ENCODE measurements at regions not wholly inside any gene's neighbourhood (a gene's known extent, or its start where the extent isn't known, plus 50 kb on each side); places are given as distances from the start of the nearest gene placed in this dataset.
A peak's percentile ranks its signal among the peaks of the same experiment; 100 is the strongest.

DNA sequence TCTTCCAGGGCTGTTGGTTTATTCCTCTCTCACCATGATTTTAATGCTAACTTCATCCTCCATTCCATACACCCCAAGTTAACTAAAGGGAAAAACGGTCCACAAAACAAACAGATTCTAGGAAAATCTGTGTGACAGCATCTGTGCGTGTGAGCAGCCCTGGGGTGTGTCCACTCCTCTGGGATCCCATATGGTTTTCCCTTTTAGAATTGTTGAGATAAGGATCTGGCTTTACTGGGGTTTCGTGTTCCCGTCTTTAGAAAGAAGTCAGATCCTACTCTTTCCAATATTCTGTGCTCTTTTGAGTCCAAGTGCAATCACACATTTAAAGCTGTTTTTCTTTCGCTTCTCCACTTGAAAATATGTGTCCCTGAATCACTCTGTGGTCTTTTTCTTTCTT lies 257.1 kb downstream of the KLF6 start:
- DNase-seq = no peak
- in situ Hi-C loops (cut with MboI; ENCODE audit: low pct_ligation_motif_present in 1 of 4, low pct_unique_long_range_greater_than_20kb in 1 of 4, low sequenced_read_pairs in 3 of 4) = no loop called here
- TF ChIP-seq EP300 (IDR thresholded peaks at IDR 0.05; ENCODE audit: low read depth) = no peak
- no peak for TF ChIP-seq POLR2AphosphoS5 (IDR thresholded peaks at IDR 0.05)
- TF ChIP-seq, protein P1, sequence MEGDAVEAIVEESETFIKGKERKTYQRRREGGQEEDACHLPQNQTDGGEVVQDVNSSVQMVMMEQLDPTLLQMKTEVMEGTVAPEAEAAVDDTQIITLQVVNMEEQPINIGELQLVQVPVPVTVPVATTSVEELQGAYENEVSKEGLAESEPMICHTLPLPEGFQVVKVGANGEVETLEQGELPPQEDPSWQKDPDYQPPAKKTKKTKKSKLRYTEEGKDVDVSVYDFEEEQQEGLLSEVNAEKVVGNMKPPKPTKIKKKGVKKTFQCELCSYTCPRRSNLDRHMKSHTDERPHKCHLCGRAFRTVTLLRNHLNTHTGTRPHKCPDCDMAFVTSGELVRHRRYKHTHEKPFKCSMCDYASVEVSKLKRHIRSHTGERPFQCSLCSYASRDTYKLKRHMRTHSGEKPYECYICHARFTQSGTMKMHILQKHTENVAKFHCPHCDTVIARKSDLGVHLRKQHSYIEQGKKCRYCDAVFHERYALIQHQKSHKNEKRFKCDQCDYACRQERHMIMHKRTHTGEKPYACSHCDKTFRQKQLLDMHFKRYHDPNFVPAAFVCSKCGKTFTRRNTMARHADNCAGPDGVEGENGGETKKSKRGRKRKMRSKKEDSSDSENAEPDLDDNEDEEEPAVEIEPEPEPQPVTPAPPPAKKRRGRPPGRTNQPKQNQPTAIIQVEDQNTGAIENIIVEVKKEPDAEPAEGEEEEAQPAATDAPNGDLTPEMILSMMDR (IDR thresholded peaks at IDR 0.05) = no peak
- TF ChIP-seq POLR2A (IDR thresholded peaks at IDR 0.05) = no peak
- peak overlapping the region; percentile 60 to 74 (median 61) for H3K27ac ChIP-seq
- H3K4me1 ChIP-seq = peaks cover 0 to 29% (median 10%) of the 10 kb centered on the region in 4 donors
- 81 to 93% methylated on average over 4 to 5 of the region's 5 CpGs for WGBS, 2 donors (ENCODE audit: low coverage in 1 of 2)
- H3K4me3 ChIP-seq = no peak overlapping the region
- H3K36me3 ChIP-seq = no peaks in the 10 kb centered on the region
- intact Hi-C loops (cut with DNase I; ENCODE audit: low total_unique reads) = no loop called here
- H3K27me3 ChIP-seq = no peaks in the 10 kb centered on the region
- no peaks in the 10 kb centered on the region for H3K9me3 ChIP-seq

DNA sequence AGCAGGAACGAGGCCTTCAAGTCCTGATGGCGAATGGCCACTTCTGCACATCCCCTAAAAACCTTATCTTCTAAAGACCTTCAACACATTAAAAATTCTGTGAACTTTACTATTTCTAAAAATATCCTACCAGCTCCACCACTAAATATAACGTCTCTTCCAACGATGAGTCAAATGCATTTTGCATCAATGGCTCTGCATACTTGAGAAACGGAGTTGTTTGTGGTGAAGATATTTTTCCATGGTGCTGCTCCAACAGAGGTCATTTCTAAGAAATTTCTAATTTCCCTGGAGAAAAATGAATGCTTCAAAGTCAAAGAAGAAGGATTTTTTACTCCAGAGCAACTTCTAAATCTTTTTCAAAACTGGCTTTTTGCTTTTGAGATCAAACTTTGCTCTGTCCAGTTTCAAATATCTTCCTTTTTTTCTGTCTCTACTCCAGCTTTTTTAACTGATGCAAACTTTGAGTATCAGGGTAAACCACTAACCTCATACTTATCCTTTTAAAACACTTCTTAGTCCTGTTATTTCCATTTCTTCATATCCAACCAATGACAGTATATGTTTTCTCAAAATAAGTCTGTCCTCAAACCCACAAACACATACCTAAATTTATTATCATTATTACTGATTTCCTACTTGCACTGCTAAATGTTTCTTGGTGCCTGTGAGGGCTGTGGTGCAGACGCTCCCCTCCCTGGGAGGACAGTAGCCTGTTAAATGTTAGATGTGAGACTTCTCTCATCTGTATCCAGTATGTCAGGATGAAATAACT lies 258.1 kb downstream of the KLF6 start:
- H3K27me3 ChIP-seq = no peaks in the 10 kb centered on the region
- in situ Hi-C loops (cut with MboI; ENCODE audit: low pct_ligation_motif_present in 1 of 4, low pct_unique_long_range_greater_than_20kb in 1 of 4, low sequenced_read_pairs in 3 of 4) = no loop called here
- intact Hi-C loops (cut with DNase I; ENCODE audit: low total_unique reads) = no loop called here
- H3K4me1 ChIP-seq = peaks cover 0 to 29% (median 10%) of the 10 kb centered on the region in 4 donors
- no peak overlapping the region for H3K4me3 ChIP-seq
- DNase-seq = no peak
- TF ChIP-seq, protein P1 (IDR thresholded peaks at IDR 0.05) = no peak
- no peak for TF ChIP-seq EP300 (IDR thresholded peaks at IDR 0.05; ENCODE audit: low read depth)
- TF ChIP-seq POLR2AphosphoS5 (IDR thresholded peaks at IDR 0.05) = peak in 2 of 3 donors; percentile 13 to 18
- no peaks in the 10 kb centered on the region for H3K36me3 ChIP-seq
- WGBS, 2 donors (ENCODE audit: low coverage in 1 of 2) = 51 to 63% methylated on average over 6 of the region's 6 CpGs
- peak overlapping the region; percentile 60 to 74 (median 66) for H3K27ac ChIP-seq
- H3K9me3 ChIP-seq = no peaks in the 10 kb centered on the region

DNA sequence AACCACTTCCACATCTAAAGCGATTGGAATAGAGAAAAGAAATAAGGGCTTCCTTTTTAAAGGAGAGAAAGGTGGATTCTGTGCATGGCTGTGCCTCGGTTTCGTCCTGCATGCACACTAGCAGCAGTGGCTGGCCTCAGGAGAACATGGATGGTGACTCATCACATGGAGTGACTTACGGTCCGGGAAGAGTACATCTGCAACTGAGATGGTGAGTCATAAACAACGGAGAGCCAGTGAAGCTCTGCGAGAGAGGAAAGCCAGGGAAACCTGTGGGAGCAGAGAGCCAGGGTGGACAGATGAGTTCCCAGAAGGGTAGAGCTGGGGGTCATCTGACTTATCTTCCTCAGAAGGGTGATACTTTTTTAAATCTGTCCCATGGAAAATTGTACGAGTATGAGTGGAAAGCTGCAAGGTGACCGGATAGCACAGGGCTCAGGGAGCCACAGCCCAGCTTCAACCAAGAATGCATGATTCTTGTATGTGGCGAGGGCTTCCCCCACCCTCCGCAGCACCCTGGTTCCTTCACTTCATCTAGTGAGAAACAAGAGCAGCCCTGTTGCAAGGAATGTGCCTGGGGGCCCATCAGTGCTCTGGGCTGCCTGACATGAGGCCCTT lies 259.1 kb downstream of the KLF6 start:
- Histone ChIP-seq H3K27ac (peak overlapping the region; percentile 60 to 74 (median 66)), H3K4me3 (no peak overlapping the region), H3K27me3 (no peaks in the 10 kb centered on the region), H3K36me3 (no peaks in the 10 kb centered on the region), H3K9me3 (no peaks in the 10 kb centered on the region), H3K4me1 (peaks cover 0 to 29% (median 10%) of the 10 kb centered on the region in 4 donors)
- TF ChIP-seq EP300 (IDR thresholded peaks at IDR 0.05; ENCODE audit: low read depth) = peak; percentile 29
- TF ChIP-seq, protein P1 (IDR thresholded peaks at IDR 0.05) = no peak
- TF ChIP-seq POLR2AphosphoS5 (IDR thresholded peaks at IDR 0.05) = peak; percentile 52 to 65 (median 55)
- 75 to 79% methylated on average over 6 to 11 of the region's 11 CpGs for WGBS, 2 donors (ENCODE audit: low coverage in 1 of 2)
- in situ Hi-C loops (cut with MboI; ENCODE audit: low pct_ligation_motif_present in 1 of 4, low pct_unique_long_range_greater_than_20kb in 1 of 4, low sequenced_read_pairs in 3 of 4) = no loop called here
- intact Hi-C loops (cut with DNase I; ENCODE audit: low total_unique reads) = no loop called here
- DNase-seq = peak; percentile 26

DNA sequence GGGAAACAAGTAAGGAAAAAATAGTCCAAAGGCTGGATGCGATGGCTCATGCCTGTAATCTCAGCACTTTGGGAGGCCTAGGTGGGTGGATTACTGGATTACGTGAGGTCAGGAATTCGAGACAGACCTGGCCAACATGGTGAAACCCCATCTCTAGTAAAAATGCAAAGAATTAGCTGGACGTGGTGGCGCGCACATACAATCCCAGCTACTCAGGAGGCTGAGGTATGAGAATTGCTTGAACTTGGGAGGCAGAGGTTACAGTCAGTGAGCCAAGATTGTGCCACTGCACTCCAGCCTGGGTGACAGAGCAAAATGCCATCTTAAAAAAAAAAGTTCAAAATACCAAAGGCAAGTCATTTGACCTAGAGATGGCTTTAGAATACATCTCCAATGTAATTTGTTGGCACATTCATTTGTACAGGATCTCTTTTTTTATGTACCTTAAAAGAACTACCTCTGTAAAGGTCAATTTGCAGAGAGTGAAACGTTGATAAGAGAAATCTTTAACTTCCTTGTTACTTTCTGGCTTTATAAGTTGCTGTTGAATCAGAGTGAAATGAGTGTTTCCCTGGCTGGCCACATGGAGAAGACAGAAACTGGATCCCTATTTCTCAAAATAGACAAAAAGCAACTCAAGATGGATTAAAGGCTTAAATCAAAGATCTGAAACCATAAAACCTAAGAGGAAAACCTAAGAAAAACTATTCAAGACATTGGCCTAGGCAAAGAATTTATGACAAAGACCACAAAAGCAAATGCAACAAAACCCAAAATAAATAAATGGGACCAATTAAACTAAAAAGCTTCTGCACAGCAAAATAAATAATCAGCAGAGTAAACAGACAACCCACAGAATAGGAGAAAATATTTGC lies 260.7 kb downstream of the KLF6 start:
- Histone ChIP-seq H3K27ac (peak overlapping the region in 1 of 4 donors; percentile 13), H3K36me3 (no peaks in the 10 kb centered on the region), H3K9me3 (no peaks in the 10 kb centered on the region), H3K4me3 (no peak overlapping the region), H3K27me3 (no peaks in the 10 kb centered on the region), H3K4me1 (peaks cover 0 to 29% (median 10%) of the 10 kb centered on the region in 4 donors)
- intact Hi-C loops (cut with DNase I; ENCODE audit: low total_unique reads) (no loop called here), in situ Hi-C loops (cut with MboI; ENCODE audit: low pct_ligation_motif_present in 1 of 4, low pct_unique_long_range_greater_than_20kb in 1 of 4, low sequenced_read_pairs in 3 of 4) (no loop called here)
- no peak for DNase-seq
- TF ChIP-seq, protein P1 (IDR thresholded peaks at IDR 0.05) = peak in 1 of 5 experiments; percentile 39
- TF ChIP-seq EP300 (IDR thresholded peaks at IDR 0.05; ENCODE audit: low read depth) (no peak), POLR2AphosphoS5 (IDR thresholded peaks at IDR 0.05) (no peak), POLR2A (IDR thresholded peaks at IDR 0.05) (no peak)
- WGBS, 2 donors (ENCODE audit: low coverage in 1 of 2) = 82 to 83% methylated on average over 7 of the region's 7 CpGs

Measured in transverse colon (tissue), 4 donors.